ENCODE measurements at regions not wholly inside any gene's neighbourhood (a gene's known extent, or its start where the extent isn't known, plus 50 kb on each side); places are given as distances from the start of the nearest gene placed in this dataset.

- H3K27me3 ChIP-seq (ENCODE audit: insufficient read depth, low read depth), result no peaks in the 10 kb centered on the region
- intact Hi-C loops (cut with micrococcal nuclease; ENCODE audit: unreplicated experiment), result no loop called here
- ChIA-PET CTCF (no interaction called here), POLR2A (ENCODE audit: unreplicated experiment) (no interaction called here)
- no peaks in the 10 kb centered on the region; the same call in 1 of the 2 replicates for H3K9me3 ChIP-seq (ENCODE audit: insufficient read depth, low read depth)
- no peak overlapping the region for H2AFZ ChIP-seq
- H3K36me3 ChIP-seq (ENCODE audit: low read depth), result no peaks in the 10 kb centered on the region
- DNase-seq, result no peak
- BruUV-seq (replicated peaks), result no TSS peak
- H3K9me2 ChIP-seq (ENCODE audit: insufficient read depth), result no peaks in the 10 kb centered on the region
- H4K20me1 ChIP-seq (ENCODE audit: insufficient read depth), result no peaks in the 10 kb centered on the region
- H3F3A ChIP-seq (ENCODE audit: insufficient read depth, low read depth), result peaks cover 6% of the 10 kb centered on the region; the same call in 1 of the 2 replicates
- H3K4me1 ChIP-seq (replicated peaks; ENCODE audit: insufficient read depth), result peaks cover 36% of the 10 kb centered on the region
- no peak overlapping the region for H3K4me2 ChIP-seq
- H3K79me2 ChIP-seq (ENCODE audit: low read depth), result no peaks in the 10 kb centered on the region
- H3K27ac ChIP-seq, result no peak overlapping the region
- H3K4me3 ChIP-seq, result no peak overlapping the region
- TF ChIP-seq CTCF (conservative IDR thresholded peaks at IDR 0.05) (no peak), EZH2 (IDR thresholded peaks at IDR 0.05; ENCODE audit: low read depth) (no peak)
Observed at GRCh38 chr18:10119528-10119927, 205.7 kb downstream of the VAPA start.

- Histone ChIP-seq H4K20me1 (ENCODE audit: insufficient read depth) (no peaks in the 10 kb centered on the region), H3F3A (ENCODE audit: insufficient read depth, low read depth) (peaks cover 6% of the 10 kb centered on the region; the same call in 1 of the 2 replicates), H3K9me2 (ENCODE audit: insufficient read depth) (no peaks in the 10 kb centered on the region), H3K9me3 (ENCODE audit: insufficient read depth, low read depth) (no peaks in the 10 kb centered on the region; the same call in 1 of the 2 replicates), H3K36me3 (ENCODE audit: low read depth) (no peaks in the 10 kb centered on the region), H3K4me1 (replicated peaks; ENCODE audit: insufficient read depth) (peaks cover 36% of the 10 kb centered on the region), H3K27ac (no peak overlapping the region), H3K4me2 (no peak overlapping the region), H3K27me3 (ENCODE audit: insufficient read depth, low read depth) (no peaks in the 10 kb centered on the region), H3K79me2 (ENCODE audit: low read depth) (no peaks in the 10 kb centered on the region), H2AFZ (no peak overlapping the region), H3K4me3 (no peak overlapping the region)
- intact Hi-C loops (cut with micrococcal nuclease; ENCODE audit: unreplicated experiment), result no loop called here
- BruUV-seq (replicated peaks), result no TSS peak
- TF ChIP-seq CTCF (conservative IDR thresholded peaks at IDR 0.05), result no peak
- no peak for TF ChIP-seq EZH2 (IDR thresholded peaks at IDR 0.05; ENCODE audit: low read depth)
- DNase-seq, result no peak
- POLR2A ChIA-PET (ENCODE audit: unreplicated experiment), result no interaction called here
- CTCF ChIA-PET, result no interaction called here
Observed at GRCh38 chr18:10119991-10120390, 206.2 kb downstream of the VAPA start.

GRCh38 chr18:10120622-10121021 lies 206.8 kb downstream of the VAPA start:
- Histone ChIP-seq H3F3A (ENCODE audit: insufficient read depth, low read depth) (peaks cover 6% of the 10 kb centered on the region; the same call in 1 of the 2 replicates), H3K4me3 (no peak overlapping the region), H3K36me3 (ENCODE audit: low read depth) (no peaks in the 10 kb centered on the region), H3K9me3 (ENCODE audit: insufficient read depth, low read depth) (no peaks in the 10 kb centered on the region; the same call in 1 of the 2 replicates), H2AFZ (no peak overlapping the region), H3K4me2 (no peak overlapping the region), H3K27me3 (ENCODE audit: insufficient read depth, low read depth) (no peaks in the 10 kb centered on the region), H3K79me2 (ENCODE audit: low read depth) (no peaks in the 10 kb centered on the region), H4K20me1 (ENCODE audit: insufficient read depth) (no peaks in the 10 kb centered on the region), H3K27ac (no peak overlapping the region), H3K4me1 (replicated peaks; ENCODE audit: insufficient read depth) (peaks cover 36% of the 10 kb centered on the region), H3K9me2 (ENCODE audit: insufficient read depth) (no peaks in the 10 kb centered on the region)
- BruUV-seq (replicated peaks), result no TSS peak
- intact Hi-C loops (cut with micrococcal nuclease; ENCODE audit: unreplicated experiment), result no loop called here
- no peak for DNase-seq
- TF ChIP-seq EZH2 (IDR thresholded peaks at IDR 0.05; ENCODE audit: low read depth) (no peak), CTCF (conservative IDR thresholded peaks at IDR 0.05) (no peak)
- CTCF ChIA-PET, result no interaction called here
- POLR2A ChIA-PET (ENCODE audit: unreplicated experiment), result no interaction called here
